Hematopoietic multipotent progenitor cell treated with erythropoietin and hydrocortisone succinate and interleukin-3 and kit ligand, for 17 days (in vitro differentiated cells): ENCODE measurements at regions not wholly inside any gene's neighbourhood (a gene's known extent, or its start where the extent isn't known, plus 50 kb on each side); places are given as distances from the start of the nearest gene placed in this dataset.
"Not testable (repeated sequence)": the region's sequence is repeated elsewhere in the genome, so short reads cannot be mapped to it uniquely, and the experiment has no call there.

Experiments
- DNase-seq: peaks from one replicate; pipeline ENCODE4 v3.0.0-alpha.2; 2015; ENCODE audit warnings: low spot score

DNA sequence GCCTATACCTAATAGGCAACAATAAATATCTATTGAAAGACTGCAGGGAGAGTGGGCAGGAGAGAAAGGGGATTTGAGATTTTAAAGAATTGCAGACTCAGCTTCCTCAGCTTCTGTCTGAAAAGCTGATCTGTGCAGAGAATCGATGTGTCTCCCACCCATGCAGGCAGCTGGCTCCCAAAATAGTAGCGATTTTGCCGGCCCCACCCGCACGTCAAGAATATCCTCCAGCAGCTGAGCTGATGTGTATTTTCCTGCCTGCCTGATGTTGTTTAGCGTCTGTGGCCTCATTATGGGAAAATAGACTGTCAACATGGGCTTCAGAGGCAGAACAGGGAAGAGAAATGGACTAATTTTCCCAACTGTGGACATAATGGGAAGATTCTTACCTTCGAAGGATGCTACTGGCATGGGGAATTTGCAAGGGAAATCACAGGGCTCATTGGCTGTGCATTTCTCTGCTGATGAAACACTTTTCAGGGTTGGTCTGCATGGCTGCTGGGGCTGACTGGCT lies 699.8 kb downstream of the PTPRU start:
- no peak for DNase-seq

DNA sequence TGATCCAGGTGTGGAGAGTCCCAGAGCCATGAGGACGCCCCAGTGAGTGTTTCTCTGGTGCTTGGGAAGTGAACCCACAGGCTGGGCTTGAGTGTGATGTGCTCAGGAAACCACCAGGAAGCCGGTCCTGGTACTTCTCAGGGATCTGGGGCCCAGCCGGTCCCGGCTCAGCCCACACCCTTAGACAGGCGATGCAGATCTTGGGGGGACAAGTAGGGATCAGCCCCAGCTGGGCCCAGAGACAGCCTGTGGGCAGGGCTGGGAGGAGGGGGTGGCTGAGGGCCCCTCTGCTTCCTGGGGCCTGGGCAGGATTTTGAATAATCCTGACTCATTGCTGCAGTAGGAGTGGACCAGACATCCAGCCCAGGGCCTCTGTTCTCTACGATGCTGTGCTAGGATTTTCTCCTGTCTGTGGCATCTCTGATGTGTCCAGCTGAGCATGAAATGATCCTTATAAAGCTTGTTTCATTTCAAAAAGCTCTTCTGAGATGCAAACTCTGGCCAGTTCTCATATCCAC lies 698.0 kb downstream of the PTPRU start:
- no peak for DNase-seq

DNA sequence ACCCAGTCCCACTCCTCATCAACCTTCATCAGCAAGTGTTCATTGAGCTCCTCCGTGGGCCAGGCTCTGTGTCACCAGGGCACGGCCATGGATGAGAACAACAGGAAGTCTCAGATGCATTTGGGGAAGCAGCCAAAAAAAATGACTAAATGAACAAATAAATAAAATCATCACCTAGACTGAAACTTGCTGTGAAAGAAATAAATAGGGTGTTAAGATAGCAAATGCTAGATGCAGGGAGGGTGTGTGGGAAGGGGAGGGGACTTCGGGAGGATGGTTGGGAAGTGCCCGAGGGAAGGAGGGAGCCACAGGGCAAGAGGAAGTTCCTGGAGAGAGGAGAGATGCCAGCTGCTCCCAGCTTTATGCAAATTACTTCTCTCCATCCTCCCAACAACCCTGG lies 696.7 kb downstream of the PTPRU start:
- DNase-seq: no peak

DNA sequence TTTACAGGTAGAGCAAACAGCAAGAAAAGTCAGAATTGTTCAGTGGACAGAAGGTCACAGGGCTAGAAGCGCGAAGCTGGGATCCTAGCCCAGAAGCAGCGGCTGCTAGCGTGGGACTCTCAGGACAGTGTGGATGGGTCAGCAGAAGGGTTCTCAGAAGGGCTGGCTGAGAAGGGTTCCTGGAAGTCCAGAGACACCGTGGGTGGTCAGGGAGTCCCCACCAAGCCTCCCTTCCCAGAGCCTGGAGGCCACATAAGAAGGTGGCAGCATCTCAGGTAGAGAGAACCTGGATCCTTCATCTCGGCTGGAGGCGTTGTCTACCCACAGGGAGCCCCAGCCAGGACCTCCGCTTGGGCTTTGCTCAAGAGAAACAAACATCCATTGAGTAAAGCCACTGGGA lies 696.3 kb downstream of the PTPRU start:
- no peak for DNase-seq

DNA sequence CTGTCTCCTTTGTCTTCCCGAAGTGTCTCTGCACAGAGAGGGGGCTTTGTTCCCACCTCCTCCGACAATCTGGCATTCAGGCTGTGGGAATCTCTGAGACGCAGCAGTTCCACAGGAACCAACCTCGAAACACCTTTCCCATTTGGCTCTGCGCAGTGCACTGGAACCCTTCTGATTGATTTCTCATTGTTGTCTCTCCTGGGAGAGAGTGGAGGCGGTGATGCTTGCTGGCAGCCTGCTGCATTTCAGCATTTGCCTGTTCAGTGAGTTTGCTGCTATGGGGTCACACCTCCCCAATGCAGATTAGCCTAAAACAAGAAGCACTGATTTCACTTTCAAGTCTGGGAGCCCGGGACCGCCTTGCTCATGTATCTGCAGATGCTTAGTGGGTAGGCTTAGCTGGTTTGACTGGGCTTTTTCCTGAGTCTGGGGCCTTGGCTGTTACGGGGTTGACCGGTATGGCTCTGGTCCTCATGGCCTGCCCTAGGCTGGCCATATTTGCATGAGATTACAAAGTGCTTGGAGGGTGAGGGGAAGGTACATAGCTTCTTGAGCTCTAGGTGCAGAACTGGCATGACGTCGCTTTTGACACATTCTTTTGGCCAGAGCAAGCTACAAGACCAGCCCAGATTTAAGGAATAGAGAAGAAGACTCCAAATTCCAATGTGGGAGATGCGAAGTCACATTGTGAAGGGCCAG lies 695.3 kb downstream of the PTPRU start:
- no peak for DNase-seq

DNA sequence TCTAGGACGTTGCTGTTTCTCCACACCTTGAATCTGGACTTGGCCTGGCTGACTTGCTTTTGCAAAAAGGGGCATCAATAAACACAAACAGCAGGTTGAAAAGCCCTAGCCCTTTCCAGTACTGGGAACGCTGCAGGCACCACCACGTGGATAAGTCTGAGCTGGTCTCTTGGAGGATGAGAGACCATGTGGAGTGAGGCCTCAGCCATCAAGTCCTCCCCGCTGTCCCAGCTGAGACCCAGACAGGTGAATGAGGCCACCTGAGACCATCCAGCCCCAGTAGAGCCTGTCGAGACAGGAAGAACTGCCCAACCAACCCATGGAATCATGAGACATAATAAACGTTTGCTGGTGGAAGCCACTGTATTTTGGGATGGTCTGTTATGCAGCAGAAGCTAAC lies 688.7 kb downstream of the PTPRU start:
- no peak for DNase-seq

DNA sequence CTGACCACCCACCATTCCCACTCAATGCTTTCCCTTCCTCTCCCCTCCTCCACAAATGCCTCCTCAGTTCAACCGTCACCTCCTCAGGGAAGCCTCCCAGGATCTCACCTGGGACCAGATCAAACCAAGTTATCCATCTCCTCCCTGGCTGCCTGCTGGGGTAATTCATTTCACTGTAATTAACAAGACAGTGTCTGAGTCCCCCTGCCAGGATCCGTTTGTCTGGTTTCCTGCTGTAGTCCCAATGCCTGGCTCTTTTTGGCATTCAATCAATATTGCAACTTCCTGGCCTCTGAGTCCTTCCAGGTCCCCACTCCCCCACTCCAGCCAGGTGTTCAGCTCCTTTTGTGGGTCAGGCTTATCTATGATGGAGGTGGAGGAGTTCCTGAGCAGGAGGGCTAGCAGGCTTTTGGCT lies 687.7 kb downstream of the PTPRU start:
- no peak for DNase-seq

DNA sequence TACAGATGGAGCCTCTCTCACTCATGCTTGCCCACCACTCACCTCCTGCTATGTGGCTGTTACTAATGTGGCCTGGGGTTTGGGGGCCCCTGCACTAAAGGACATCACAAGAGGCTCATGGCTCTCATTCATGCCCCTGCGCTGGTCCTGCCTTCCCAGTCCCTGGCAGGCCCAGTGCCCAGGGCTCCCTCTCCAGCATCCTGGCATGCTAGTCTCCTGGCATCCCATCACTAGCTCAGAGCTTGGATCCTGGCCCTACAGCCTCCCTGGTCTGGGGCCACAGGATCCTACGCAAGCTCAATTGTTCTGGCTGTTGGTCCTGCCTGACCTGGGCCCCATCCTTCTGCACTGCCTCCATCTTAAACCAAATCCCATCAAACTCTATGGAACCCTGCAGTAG lies 685.4 kb downstream of the PTPRU start:
- DNase-seq: no peak

DNA sequence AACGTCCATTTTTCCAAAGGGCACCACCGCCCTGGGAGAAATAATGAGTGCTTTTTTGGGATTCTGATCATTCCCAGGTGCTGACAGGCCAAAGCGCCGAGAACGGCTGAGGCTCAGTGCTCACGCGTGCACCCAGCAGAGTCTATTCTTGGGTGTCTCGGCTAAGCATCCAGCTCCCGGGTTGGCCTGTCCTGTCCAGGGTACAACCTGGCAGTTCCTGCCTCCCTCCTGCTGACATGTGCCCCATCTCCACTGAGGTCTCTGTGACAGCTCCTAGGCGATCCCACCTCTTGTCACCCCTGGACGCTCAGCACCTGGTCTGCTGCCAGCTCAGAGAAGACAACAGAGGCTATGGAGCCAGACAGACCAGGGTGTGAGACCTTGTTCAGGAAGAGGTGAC lies 684.5 kb downstream of the PTPRU start:
- no peak for DNase-seq

DNA sequence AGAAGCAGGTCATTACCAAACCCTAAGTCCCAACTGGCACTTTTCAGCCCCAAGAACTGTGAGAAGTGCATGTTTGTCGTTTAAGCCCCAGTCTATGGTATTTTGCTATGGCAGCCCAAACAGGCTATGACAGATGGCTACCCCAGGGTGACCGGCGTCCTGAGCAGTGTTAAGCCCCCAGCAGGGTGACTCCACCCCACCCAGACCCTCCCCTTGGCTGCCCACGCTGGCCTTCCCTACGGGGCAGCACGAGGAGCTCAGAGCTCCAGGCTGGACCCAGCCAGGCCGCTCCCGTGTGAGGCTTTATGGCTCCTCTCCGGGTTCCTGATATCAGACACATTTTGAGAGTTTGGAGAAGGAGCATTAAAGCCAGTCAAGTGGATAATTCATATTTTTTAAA lies 684.0 kb downstream of the PTPRU start:
- DNase-seq: no peak

DNA sequence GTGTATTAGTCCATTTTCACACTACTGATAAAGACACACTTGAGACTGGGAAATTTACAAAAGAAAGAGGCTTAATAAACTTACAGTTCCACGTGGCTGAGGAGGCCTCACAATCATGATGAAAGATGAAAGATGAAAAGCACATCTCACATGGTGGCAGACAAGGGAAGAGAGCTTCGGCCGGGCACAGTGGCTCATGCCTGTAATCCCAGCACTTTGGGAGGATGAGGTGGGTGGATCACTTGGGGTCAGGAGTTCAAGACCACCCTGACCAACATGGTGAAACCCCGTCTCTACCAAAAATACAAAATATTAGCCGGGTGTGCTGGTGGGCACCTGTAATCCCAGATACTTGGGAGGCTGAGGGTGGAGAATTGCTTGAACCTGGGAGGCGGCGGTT lies 682.7 kb downstream of the PTPRU start:
- DNase-seq: not testable (repeated sequence)

DNA sequence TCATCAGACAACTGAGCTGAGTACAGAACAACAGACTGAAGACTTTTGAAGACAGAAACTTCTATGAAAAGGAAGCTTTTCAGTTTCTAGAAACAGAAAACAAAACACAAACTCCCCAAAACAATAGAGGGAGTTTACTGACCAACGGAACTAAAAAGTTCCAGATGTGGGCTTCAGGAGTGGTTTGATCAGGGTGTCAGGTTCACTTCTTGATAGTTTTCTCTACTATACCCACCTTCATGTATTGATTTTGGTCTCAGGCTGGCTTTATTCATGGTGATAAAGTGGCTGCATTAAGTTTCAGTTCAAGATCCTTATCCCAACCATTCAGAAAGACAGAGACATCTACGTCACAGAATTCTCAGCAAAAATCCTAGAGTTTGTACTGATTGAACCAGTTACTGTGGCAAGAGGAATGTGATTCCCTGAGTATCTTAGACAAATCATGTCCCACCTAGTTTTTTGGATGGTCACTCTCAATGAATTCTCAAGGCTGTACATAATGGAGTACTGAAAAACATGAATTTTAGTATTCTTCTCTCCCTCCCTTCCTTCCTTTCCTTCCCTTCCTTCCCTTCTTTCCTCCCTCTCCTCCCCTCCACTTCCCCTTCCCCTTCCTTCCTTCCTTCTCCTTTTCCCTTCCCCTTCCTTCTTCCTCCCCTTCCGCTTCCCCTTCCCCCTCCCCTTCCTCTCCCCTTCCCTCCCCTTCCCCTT lies 680.5 kb downstream of the PTPRU start:
- no peak for DNase-seq

DNA sequence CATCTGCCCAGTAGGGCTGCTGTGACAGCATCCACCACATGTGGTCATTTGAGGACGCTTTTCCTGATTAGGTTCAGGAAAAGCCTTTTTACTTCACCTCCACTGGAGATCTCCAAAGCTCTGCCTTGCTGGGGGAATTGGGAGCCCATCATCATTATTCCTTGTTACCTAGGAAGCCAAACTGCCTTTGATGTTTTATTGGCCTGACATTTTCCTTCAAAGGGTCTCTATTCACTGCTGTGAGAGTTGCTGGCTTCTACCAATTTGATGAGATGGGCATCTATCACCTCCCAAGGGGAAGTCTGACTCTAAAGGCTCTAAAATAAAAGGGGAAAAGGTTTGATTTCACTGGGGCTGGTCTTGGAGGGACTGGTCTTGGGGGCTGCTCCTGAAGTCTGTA lies 678.6 kb downstream of the PTPRU start:
- no peak for DNase-seq

DNA sequence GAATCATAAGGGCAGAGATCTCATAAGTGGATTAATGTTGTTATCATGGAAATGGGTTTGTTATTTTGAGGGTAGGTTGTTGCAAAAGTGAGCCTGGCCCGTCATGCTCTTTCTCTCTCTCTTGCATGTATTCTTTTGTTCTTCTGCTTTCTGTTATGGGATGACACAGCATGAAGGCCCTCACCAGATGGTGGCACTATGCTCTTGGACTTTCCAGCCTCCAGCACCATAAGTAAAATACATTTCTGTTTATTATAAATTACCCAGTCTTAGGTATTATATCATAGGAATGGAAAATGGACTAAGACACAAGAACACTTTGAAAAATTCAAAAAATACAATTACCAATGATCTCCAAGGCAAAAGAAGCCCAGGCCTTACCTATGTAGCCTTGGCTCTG lies 676.1 kb downstream of the PTPRU start:
- no peak for DNase-seq

DNA sequence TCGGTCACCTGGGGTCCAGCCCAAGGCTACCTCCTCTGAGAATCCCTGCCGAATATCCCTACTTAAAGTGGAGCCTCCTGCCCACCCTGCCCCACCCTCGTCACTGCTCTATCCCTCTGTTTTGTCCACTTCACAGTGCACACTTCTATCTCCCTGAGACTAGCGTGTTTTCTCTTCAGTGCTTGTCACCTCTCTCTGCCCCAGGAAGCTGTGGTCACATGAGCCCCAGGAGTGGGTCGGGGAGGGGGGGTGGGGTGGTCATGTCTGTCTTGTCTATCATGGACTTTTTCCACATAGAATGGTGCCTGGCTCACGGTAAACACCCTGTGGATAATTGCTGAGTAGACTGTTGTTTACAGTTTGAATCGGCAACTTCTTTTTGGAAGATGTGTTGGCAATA lies 673.6 kb downstream of the PTPRU start:
- DNase-seq: no peak

DNA sequence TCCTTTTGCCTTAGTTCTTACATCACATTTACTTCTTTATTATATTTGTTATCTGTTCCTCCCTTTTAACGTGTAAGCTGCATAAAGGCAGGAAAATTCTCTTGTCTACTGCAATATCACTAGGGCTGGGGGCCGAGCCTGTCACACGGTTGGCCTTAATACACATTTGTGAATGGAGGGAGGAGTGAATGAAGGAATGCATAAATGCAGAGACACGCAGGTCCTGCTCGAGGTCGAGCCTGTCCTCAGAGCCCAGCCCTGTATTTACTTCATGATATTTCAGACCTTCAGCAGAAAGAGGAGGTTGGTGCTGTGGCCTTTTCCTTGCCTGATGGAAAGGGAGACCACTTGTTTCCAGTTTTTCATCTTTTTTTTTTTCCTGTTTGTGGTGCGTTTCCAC lies 671.3 kb downstream of the PTPRU start:
- DNase-seq: no peak

DNA sequence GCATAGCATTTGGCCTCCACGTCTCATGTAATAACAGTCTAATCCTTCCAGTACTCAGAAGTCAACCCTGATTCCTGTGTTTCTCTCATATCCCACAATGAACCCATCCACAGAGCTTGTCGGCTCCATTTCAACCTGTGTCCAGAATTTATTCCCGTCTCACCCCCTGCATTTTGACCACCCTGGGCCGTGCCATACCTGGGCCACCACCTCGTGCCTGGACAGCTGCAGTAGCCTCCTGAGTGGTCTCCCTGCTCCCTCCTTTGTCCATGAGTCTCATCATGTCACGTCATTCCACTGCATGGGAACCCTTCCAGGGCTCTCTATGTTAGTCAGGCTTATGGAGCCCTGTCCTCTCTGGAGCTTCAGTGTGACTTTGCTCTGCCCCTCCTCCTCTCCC lies 670.6 kb downstream of the PTPRU start:
- DNase-seq: no peak

DNA sequence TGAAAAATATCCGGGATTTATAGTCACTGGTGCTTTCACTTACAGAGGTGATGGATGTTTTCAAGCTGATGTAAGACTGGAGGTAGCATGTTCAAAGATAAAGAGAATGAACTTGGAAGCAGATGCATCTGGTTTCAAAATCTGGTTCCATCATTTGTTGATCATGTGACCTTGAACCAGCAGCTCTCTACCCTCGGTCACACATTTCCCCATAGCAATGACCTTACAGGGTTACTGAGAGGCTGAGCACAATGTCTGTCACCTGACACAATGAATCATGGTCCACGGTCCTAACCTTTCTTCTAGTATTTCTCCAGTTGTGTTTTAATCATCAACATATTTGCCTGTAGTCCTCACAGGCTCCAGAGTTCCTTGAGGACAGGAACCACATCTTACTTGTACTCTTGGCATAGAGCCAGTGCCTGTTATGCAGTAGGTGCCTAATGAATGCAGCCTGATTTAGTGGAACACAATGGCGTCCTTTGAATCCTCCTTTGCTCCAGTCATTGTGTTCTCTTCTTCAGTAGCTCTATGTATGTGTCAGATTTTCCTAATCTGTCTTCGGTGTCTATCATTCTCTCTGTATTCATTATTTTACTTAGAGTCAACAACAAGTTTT lies 667.3 kb downstream of the PTPRU start:
- no peak for DNase-seq

DNA sequence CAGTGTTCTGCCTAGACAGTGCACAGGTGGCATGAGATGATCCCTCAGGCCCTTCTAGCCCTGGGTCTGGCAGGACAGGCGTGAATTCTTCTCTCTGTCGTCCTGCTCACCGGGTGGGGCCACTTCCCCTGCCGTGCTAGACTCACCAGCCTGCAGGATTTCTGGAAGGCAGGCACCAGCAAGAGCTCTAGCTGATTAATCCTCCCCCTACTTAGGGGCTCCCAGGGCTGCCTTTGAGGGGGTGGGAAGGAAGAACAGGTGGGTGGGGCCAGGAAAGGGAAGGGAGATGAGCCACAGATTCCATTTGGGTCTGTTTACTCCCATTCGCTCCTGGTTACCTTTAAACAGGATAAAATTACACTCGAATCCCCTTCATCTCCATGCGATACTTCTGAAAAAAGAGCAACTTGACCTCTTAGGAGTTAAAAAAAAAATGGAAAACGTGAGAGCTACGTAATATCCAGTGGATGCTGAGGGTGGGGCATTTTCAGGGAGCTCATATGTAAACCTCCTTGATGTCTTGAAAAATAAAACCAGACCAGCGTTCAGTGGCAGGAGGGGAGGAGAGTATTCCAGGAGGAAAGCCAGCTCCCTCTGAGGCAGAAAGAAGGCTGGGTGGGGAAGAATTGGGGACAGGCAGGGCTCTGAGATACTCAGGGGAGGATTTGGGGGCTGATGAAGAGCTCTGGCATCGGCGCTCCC lies 665.5 kb downstream of the PTPRU start:
- no peak for DNase-seq

DNA sequence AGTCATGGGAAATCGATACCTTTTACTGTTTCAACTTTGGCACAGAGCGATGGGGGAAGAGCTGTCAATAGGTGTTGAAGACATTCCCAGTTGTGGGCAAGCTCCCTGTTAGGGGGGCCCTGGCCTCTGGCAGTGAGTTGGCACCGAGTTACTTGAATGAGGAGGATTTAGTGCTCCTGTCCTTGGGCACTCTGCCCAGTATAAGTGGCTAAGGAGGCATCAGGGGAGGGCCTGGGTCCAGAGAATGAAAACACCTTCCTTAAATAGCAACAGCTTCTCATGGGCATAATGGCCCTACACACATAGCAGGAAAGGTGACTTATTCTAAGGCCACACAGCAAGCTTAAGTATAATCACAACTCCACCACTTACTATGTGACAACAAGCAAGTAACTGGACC lies 664.4 kb downstream of the PTPRU start:
- no peak for DNase-seq

DNA sequence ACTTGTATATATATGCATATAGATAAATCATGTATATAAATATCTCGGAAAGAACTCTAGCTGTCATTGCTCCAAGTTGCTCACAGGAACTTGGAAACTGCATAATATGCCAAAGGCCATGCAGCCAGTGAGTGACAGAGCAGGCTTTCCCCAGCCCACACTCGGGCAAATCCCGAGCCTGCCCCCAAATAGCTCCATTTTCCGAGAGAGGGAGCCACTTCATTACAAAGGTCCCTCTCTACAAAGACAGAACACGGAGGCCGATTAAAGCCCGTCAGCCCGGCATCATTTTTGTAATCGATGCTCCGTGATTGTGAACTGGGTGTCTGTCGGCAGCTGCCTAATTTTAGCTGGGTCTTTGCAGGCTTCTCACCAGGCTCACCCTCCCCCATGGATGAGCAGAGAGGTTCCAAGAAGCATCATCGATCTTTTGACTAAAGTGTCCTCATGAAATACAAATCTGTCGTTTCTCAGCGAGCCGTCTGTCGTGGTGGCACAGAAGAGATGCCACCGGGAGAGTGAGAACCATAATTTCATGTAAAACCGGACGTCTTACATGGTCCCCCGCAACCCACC lies 663.9 kb downstream of the PTPRU start:
- no peak for DNase-seq
